Activated CD8-positive, alpha-beta T cell treated with anti-CD3 and anti-CD28 coated beads for 36 hours (primary cell): ENCODE measurements at regions not wholly inside any gene's neighbourhood (a gene's known extent, or its start where the extent isn't known, plus 50 kb on each side); places are given as distances from the start of the nearest gene placed in this dataset.
A peak's percentile ranks its signal among the peaks of the same experiment; 100 is the strongest.
"Not testable (repeated sequence)": the region's sequence is repeated elsewhere in the genome, so short reads cannot be mapped to it uniquely, and the experiment has no call there.

Source experiments
- ATAC-seq: fragments of 200-7000 bp; cut with Tn5 transposase; one replicate; pipeline ENCODE4 v1.10.0; 2021; ENCODE audit warnings: mild to moderate bottlenecking, moderate library complexity
- CTCF ChIA-PET: fragments of 350-600 bp; sonication (Branson Sonifier 250); formaldehyde crosslinking; loops from one replicate; lab custom pipeline; 2021; ENCODE audit warnings: antibody characterized with exemption; lab: Charles Lee
- POLR2A ChIA-PET: fragments of 350-600 bp; sonication (Branson Sonifier 250); formaldehyde crosslinking; loops from one replicate; lab custom pipeline; 2021; ENCODE audit warnings: antibody characterized with exemption; lab: Charles Lee
- DNase-seq: peaks from one replicate; pipeline ENCODE4 v3.0.0-alpha.2; 2020
- H3K27ac Mint-ChIP-seq: one replicate; pipeline ENCODE4 v1.8.0; 2021; ENCODE audit warnings: mild to moderate bottlenecking, mixed read lengths
- H3K27me3 Mint-ChIP-seq: one replicate; pipeline ENCODE4 v1.8.0; 2021; ENCODE audit warnings: mixed read lengths
- H3K36me3 Mint-ChIP-seq: one replicate; pipeline ENCODE4 v1.8.0; 2021; ENCODE audit warnings: low read depth, mixed read lengths
- H3K4me1 Mint-ChIP-seq: one replicate; pipeline ENCODE4 v1.8.0; 2021; ENCODE audit warnings: low read depth, mixed read lengths
- H3K4me3 Mint-ChIP-seq: one replicate; pipeline ENCODE4 v1.8.0; 2021; ENCODE audit warnings: mild to moderate bottlenecking, moderate library complexity, mixed read lengths
- H3K9me3 Mint-ChIP-seq: one replicate; pipeline ENCODE4 v1.8.0; 2021; ENCODE audit warnings: mixed read lengths
- intact Hi-C: fragments of 100-400 bp; cut with micrococcal nuclease; formaldehyde crosslinking; loops from one replicate; pipeline ENCODE4 v1.10.0; 2022
- TF ChIP-seq, protein P1 (sequence below): fragments of 200-600 bp; IDR thresholded peaks from one replicate; pipeline ENCODE4 v1.8.0; 2022; ENCODE audit warnings: antibody characterized with exemption, mild to moderate bottlenecking

GRCh38 chr20:29750268-29750899 is 1507.1 kb upstream of the DEFB115 start:
- Mint-ChIP-seq H3K27me3 (no peaks in the 10 kb centered on the region), H3K4me1 (peaks cover 30% of the 10 kb centered on the region), H3K4me3 (no peak overlapping the region), H3K27ac (no peak overlapping the region), H3K9me3 (peaks cover 24% of the 10 kb centered on the region), H3K36me3 (peaks cover 3% of the 10 kb centered on the region)
- ChIA-PET CTCF (no interaction called here), POLR2A (no interaction called here)
- intact Hi-C loops, result no loop called here
- DNase-seq (no peak), ATAC-seq (no peak)
- TF ChIP-seq, protein P1, sequence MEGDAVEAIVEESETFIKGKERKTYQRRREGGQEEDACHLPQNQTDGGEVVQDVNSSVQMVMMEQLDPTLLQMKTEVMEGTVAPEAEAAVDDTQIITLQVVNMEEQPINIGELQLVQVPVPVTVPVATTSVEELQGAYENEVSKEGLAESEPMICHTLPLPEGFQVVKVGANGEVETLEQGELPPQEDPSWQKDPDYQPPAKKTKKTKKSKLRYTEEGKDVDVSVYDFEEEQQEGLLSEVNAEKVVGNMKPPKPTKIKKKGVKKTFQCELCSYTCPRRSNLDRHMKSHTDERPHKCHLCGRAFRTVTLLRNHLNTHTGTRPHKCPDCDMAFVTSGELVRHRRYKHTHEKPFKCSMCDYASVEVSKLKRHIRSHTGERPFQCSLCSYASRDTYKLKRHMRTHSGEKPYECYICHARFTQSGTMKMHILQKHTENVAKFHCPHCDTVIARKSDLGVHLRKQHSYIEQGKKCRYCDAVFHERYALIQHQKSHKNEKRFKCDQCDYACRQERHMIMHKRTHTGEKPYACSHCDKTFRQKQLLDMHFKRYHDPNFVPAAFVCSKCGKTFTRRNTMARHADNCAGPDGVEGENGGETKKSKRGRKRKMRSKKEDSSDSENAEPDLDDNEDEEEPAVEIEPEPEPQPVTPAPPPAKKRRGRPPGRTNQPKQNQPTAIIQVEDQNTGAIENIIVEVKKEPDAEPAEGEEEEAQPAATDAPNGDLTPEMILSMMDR, result no peak

- Mint-ChIP-seq H3K9me3 (peaks cover 28% of the 10 kb centered on the region), H3K27ac (peak overlapping the region; percentile 97), H3K4me3 (peak overlapping the region; percentile 56), H3K4me1 (peaks cover 32% of the 10 kb centered on the region)
- H3K27me3 Mint-ChIP-seq, POLR2A ChIA-PET, intact Hi-C loops, H3K36me3 Mint-ChIP-seq, CTCF ChIA-PET: not testable (repeated sequence)
- ATAC-seq (peak; percentile 80), DNase-seq (peak; percentile 82)
These were observed 1504.6 kb upstream of the DEFB115 start for GRCh38 chr20:29752644-29753425.

DNA sequence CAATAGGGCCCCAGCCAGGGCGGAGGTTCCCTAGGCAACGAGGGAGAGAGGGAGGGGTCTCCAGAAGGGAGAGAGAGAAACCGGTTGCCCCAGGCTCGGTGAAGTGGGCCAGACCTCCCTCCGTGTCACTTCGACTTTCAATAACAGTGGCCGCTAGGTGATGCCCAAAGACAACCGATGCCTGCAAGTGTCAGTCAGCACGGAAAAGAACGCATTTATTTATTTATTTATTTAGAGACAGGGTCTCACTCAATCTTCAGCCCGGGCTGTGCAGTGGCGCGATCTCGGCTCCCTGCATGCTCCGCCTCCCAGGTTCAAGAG is 1504.1 kb upstream of the DEFB115 start:
- DNase-seq (peak; percentile 78), ATAC-seq (peak; percentile 10)
- peak overlapping the region; percentile 97 for H3K27ac Mint-ChIP-seq
- H3K4me1 Mint-ChIP-seq, result peaks cover 32% of the 10 kb centered on the region
- H3K36me3 Mint-ChIP-seq, intact Hi-C loops, CTCF ChIA-PET, POLR2A ChIA-PET, H3K27me3 Mint-ChIP-seq: not testable (repeated sequence)
- peaks cover 28% of the 10 kb centered on the region for H3K9me3 Mint-ChIP-seq
- peak overlapping the region; percentile 56 for H3K4me3 Mint-ChIP-seq

- intact Hi-C loops, CTCF ChIA-PET: not testable (repeated sequence)
- peaks cover 28% of the 10 kb centered on the region for H3K9me3 Mint-ChIP-seq
These were observed 1503.6 kb upstream of the DEFB115 start for GRCh38 chr20:29753879-29754278.

DNA sequence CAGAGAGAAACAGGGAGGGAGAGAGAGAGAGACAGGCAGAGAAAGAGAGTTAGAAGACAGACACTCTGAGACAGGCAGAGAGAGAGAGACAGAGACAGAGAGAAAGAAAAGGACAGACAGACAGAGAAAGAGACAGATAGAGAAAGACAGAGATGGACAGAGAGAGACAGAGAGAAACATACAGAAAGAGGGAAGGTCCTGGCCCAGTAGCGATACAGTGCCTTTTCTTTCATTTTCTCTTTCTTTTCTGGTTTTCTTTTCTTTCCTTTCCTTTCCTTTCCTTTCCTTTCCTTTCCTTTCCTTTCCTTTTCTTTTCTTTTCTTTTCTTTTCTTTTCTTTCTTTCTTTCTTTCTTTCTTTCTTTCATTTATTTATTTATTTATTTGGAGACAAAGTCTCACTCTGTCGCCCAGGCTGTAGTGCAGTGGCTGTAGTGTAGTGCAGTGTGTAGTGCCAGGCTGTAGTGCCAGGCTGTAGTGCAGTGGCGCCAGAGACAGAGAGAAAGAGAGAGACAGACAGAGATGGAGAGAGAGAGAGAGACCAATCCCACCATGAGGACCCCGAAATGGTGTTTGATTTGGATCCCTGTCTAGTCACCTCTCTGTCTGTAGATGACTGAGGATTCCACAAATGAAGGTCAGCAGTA is 1501.5 kb upstream of the DEFB115 start:
- H3K27me3 Mint-ChIP-seq, intact Hi-C loops, ATAC-seq, H3K36me3 Mint-ChIP-seq, CTCF ChIA-PET, DNase-seq, H3K4me3 Mint-ChIP-seq, POLR2A ChIA-PET: not testable (repeated sequence)
- H3K4me1 Mint-ChIP-seq, result peaks cover 26% of the 10 kb centered on the region
- H3K27ac Mint-ChIP-seq, result peak overlapping the region; percentile 46
- peaks cover 27% of the 10 kb centered on the region for H3K9me3 Mint-ChIP-seq
- TF ChIP-seq, protein P1, result peak; percentile 14

More at GRCh38 chr20:29753879-29754278, 1503.6 kb upstream of the DEFB115 start:
- ATAC-seq, POLR2A ChIA-PET, H3K36me3 Mint-ChIP-seq, DNase-seq, H3K27me3 Mint-ChIP-seq: not testable (repeated sequence)
- Mint-ChIP-seq H3K4me3 (peak overlapping the region; percentile 56), H3K4me1 (peaks cover 32% of the 10 kb centered on the region), H3K27ac (peak overlapping the region; percentile 97)

DNA sequence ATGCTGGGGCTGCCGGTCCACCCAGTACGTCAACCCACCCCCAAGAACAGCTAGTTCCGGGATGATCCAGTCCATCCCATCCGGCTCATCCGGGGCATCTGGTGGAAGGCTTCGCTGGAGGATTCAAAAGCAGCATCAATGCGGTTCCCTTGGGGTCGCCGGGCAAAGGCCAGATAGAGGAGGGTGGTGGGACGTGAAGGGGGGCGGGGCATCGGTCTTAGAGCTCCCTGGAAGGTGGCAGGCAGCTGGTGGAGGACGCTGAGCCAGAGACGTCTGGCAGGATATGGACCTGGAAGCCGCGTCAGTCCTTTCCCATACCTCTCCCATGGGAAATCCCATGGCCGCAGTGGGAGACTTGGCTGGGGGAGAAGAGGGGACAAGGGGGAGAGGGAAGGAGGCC is 1500.8 kb upstream of the DEFB115 start:
- POLR2A ChIA-PET, result no interaction called here
- H3K9me3 Mint-ChIP-seq, result peaks cover 25% of the 10 kb centered on the region
- DNase-seq, result no peak

GRCh38 chr20:29761621-29762385 is 1495.7 kb upstream of the DEFB115 start:
- ATAC-seq, H3K27ac Mint-ChIP-seq, H3K36me3 Mint-ChIP-seq, H3K27me3 Mint-ChIP-seq, CTCF ChIA-PET, DNase-seq, H3K4me1 Mint-ChIP-seq, POLR2A ChIA-PET, intact Hi-C loops: not testable (repeated sequence)
- Mint-ChIP-seq H3K4me3 (peak overlapping the region; percentile 55), H3K9me3 (peaks cover 11% of the 10 kb centered on the region)

More for the DNA sequence above, 1500.8 kb upstream of the DEFB115 start:
- Mint-ChIP-seq H3K27ac (no peak overlapping the region), H3K27me3 (peaks cover 1% of the 10 kb centered on the region), H3K4me3 (no peak overlapping the region), H3K36me3 (no peaks in the 10 kb centered on the region), H3K4me1 (peaks cover 20% of the 10 kb centered on the region)
- intact Hi-C loops, result no loop called here
- TF ChIP-seq, protein P1, result no peak
- CTCF ChIA-PET, result no interaction called here
- ATAC-seq, result no peak
